ENCODE measurements at regions not wholly inside any gene's neighbourhood (a gene's known extent, or its start where the extent isn't known, plus 50 kb on each side); places are given as distances from the start of the nearest gene placed in this dataset.

DNA sequence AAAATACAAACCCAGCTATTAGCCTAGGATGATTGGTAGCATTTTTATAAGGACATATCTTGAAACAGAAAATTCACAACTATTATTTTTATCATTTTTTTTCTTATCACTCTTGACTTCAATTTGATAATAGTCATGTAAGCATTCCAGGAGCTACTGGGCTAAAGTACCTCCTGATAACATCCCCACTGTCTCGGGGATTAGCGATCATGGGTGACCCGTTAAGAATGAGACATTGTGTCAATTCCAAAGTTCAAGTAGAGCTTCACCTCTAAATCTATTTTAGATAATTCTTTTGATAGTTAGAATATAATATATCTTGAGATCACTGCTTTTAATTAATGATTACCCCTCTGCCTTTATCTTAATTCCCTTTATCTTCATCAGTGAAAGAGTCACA, 1204.5 kb upstream of the CHAC2 start:
- TF ChIP-seq POLR2A (IDR thresholded peaks at IDR 0.05) (no peak), POLR2AphosphoS5 (IDR thresholded peaks at IDR 0.05) (no peak)

All from sigmoid colon (tissue), 4 donors.